Memory B cell (primary cell): ENCODE measurements at regions not wholly inside any gene's neighbourhood (a gene's known extent, or its start where the extent isn't known, plus 50 kb on each side); places are given as distances from the start of the nearest gene placed in this dataset.

ENCODE experiments used
- ATAC-seq: fragments of 150-1000 bp; cut with Tn5 transposase; 2 replicates; pipeline ENCODE4 v1.10.0; 2021; ENCODE audit warnings: low read depth, mild to moderate bottlenecking, moderate library complexity
- DNase-seq, 2 donors: peaks; one replicate each; pipeline ENCODE4 v3.0.0; 2022; ENCODE audit warnings: low spot score in 2 of 2
- H3K27ac Mint-ChIP-seq: one replicate; pipeline ENCODE4 v1.8.0; 2022; ENCODE audit warnings: mild to moderate bottlenecking, moderate library complexity, mixed read lengths
- H3K27me3 Mint-ChIP-seq: one replicate; pipeline ENCODE4 v1.8.0; 2022; ENCODE audit warnings: mixed read lengths
- H3K36me3 Mint-ChIP-seq: one replicate; pipeline ENCODE4 v1.8.0; 2022; ENCODE audit warnings: mild to moderate bottlenecking, mixed read lengths
- H3K4me1 Mint-ChIP-seq: one replicate; pipeline ENCODE4 v1.8.0; 2022; ENCODE audit warnings: mixed read lengths
- H3K4me3 Mint-ChIP-seq: one replicate; pipeline ENCODE4 v1.8.0; 2022; ENCODE audit warnings: mild to moderate bottlenecking, moderate library complexity, mixed read lengths
- H3K9me3 Mint-ChIP-seq: one replicate; pipeline ENCODE4 v1.8.0; 2022; ENCODE audit warnings: mixed read lengths

DNA sequence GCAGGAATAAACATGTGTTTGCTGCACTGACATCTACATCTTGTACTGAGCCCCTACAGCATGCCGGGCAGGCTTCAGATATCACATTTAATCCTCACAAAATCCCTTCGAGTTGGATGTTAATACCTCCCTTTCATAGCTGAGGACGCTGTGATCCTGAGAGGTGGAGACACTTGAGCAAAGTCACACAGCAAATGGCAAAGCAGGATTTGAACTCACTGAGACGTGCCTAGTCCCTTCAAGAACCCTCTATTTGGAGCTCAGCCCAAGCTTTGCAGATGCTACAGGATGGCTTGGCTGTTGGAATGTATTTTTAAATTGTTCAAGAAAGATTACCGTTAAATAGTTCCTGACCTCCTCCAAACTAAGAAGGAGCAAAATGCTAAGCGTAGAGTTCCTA is 64.6 kb upstream of the SLC6A6 start:
- H3K27ac Mint-ChIP-seq = no peak overlapping the region
- H3K4me1 Mint-ChIP-seq = peaks cover 2% of the 10 kb centered on the region
- peaks cover 10% of the 10 kb centered on the region for H3K27me3 Mint-ChIP-seq
- H3K36me3 Mint-ChIP-seq = no peaks in the 10 kb centered on the region
- no peaks in the 10 kb centered on the region for H3K9me3 Mint-ChIP-seq
- ATAC-seq (no peak), DNase-seq (no peak)
- no peak overlapping the region for H3K4me3 Mint-ChIP-seq

DNA sequence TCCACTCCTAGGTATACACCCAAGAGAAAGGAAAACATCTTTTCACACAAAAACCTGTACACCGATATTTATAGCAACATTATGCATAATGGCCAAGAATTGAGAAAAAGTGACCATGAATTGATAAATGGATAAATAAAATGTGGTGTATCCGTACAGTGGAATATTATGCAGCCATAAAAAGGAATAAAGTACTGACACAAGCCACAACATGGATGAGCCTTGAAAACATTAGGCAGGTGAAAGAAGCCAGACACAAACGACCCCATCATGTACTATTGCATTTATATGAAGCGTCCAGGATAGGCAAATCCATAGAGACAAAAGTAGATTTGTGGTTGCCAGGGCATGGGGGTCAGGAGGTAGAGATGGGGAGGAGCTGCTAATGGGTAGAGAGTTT is 64.2 kb upstream of the SLC6A6 start:
- Mint-ChIP-seq H3K36me3 (no peaks in the 10 kb centered on the region), H3K27me3 (peaks cover 10% of the 10 kb centered on the region), H3K4me1 (peaks cover 2% of the 10 kb centered on the region), H3K4me3 (no peak overlapping the region), H3K27ac (no peak overlapping the region), H3K9me3 (no peaks in the 10 kb centered on the region)
- no peak for DNase-seq
- ATAC-seq = no peak

DNA sequence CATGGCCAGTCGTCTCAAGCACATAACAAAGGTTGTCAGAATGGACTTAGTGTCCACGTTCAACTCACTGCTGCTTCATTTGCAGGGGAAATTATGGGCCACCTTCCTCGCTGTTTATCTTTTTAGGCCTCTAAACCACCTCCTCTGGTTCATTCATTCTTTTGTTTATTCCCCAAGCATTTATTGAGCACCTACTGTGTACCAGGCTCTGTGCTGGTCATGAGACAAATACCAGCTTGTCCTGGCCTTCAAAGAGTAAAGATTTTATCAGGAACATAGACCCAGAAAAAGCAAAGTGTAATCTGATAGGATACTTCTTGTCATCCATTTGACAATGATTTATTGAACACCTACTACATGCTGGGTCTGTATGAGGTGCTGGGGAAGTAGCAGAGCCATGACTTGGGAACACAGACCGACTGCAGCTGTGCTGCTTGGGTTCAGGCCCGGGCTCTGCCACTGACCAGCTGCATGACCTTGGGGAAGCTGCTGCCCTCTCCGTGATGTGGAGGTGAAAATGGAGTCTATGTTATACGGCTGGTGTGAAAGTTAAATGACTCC is 63.4 kb upstream of the SLC6A6 start:
- DNase-seq = no peak
- Mint-ChIP-seq H3K27me3 (peaks cover 14% of the 10 kb centered on the region), H3K36me3 (no peaks in the 10 kb centered on the region), H3K4me3 (no peak overlapping the region), H3K27ac (no peak overlapping the region), H3K9me3 (no peaks in the 10 kb centered on the region), H3K4me1 (peaks cover 2% of the 10 kb centered on the region)
- ATAC-seq = no peak

DNA sequence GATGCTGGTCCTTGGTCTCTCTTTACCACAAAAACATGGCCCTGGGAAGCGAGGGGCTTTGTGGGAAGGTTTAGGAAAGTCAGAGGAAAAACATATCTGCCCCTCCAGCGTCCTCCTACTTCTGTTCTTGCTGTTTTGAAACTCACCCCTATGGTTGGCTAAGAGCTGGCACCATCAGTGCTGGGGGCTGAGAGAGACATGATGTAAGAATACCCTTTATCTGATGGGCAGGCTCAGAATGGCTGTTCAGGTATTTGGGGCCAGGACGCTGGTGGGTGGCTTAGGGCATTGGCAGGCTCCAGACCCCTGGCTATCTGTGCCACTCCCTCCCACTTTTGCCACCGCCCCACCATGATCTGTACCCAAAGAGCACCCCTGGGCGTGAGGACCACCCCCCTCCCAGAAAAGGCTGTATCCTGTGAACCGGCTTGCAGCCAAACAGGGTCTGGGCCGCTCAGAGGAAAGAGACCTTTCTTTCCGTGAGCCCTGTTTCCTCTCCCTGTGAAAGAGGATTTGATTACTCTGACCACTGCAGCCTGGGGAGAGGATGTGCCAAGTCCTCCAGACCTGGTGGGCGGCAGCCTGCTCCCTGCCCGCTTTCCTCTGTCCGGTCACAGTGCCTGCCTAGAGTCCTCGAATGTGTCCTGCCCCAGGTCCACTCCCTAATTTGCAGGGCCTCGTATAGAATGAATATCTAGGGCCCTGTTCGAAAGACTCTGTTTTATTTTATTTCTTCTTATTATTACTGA is 61.3 kb upstream of the SLC6A6 start:
- Mint-ChIP-seq H3K9me3 (no peaks in the 10 kb centered on the region), H3K4me1 (peaks cover 2% of the 10 kb centered on the region), H3K27me3 (peaks cover 16% of the 10 kb centered on the region), H3K4me3 (no peak overlapping the region), H3K27ac (no peak overlapping the region), H3K36me3 (no peaks in the 10 kb centered on the region)
- ATAC-seq (no peak), DNase-seq (no peak)

DNA sequence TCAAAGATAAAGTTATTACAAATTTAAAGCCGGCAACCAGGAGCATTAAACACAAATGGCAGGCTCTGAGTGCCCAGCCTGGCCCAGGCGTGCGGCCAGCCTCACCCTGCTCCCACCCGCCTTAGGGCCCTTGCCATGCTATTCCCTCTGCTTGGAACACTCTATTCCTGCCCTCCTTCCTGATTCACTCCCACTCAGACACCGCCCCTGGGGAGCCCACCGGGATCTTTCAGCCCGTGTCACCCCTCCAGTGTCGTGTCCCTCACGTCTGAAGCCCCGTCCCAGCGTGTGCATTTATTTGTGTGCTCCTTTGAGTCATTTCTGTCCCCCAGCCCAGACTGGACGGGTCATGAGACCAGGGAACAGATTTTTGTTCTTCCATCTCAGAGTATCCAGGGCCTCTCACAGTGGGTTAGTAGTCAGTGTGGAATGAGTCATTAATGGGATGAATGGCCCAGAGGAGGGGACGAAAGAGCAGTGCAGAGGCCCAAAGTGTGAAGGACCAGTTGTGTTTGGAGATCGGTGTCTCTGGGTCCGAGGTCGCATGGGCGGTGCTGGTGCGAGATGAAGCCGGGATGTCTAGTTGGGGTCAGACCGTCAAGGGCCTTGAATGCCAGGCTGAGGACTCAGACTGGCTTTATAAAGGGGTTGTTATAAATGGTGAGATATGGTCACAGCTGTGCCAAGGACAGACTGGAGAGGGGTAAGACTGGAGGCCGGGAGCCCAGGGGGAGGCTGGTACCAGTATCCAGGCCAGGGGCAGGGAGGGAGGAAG is 58.9 kb upstream of the SLC6A6 start:
- peaks cover 4% of the 10 kb centered on the region for H3K4me1 Mint-ChIP-seq
- no peak overlapping the region for H3K27ac Mint-ChIP-seq
- H3K9me3 Mint-ChIP-seq = no peaks in the 10 kb centered on the region
- ATAC-seq = no peak
- H3K27me3 Mint-ChIP-seq = peaks cover 12% of the 10 kb centered on the region
- no peaks in the 10 kb centered on the region for H3K36me3 Mint-ChIP-seq
- DNase-seq = no peak
- no peak overlapping the region for H3K4me3 Mint-ChIP-seq

DNA sequence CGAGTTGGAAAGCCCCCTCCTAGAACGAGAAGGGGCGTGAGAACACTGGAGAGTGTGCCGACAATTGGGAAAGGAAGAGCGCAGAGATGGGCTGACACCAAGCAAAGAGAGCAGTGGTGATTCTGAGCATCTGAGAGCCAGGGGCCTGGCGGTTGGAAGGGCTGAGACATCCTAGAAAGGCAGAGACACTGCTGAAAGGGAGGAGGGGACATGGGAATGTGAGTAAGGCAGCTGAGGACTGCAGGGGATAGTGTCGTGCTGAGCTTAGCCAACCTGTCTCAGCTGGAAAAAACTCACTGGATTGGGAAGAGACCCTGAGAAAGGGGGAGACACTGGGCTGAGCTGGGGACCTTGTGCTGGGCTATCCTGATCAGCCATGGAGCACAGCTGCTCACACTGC is 58.1 kb upstream of the SLC6A6 start:
- no peaks in the 10 kb centered on the region for H3K36me3 Mint-ChIP-seq
- no peak overlapping the region for H3K4me3 Mint-ChIP-seq
- DNase-seq = no peak
- no peaks in the 10 kb centered on the region for H3K9me3 Mint-ChIP-seq
- H3K4me1 Mint-ChIP-seq = peaks cover 4% of the 10 kb centered on the region
- no peak overlapping the region for H3K27ac Mint-ChIP-seq
- no peak for ATAC-seq
- peaks cover 11% of the 10 kb centered on the region for H3K27me3 Mint-ChIP-seq

DNA sequence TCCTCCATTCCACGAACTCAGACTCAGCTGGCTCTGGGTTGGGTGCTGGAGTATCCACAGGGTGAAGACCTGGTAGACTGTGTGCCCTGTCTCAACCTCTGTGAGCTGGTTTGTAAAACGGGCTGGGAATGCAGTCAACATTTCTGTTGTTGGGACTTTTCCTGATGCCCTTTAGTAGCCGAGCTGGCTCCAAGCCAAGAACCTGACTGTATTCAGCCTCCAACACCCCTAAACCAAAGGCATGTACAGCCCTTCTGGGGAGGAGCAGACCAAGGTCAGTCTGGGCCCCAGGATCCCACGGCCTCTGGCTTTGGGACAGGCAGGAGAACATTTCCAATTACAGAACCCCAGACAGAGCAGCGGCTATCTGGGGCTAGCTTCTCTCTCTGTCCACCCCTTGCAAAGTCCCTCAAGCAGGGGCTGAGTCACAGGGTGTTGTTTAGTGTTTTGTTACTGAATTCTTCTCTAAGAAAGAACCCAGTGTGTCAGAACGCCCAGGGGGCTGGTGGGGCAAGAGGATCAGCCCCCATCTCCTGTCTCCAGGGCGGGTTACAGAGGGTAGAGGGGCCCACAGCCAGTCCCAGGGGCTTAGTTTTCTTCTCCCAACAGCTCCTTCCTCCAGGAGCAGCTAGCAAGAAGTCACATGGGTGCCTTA is 56.8 kb upstream of the SLC6A6 start:
- ATAC-seq (no peak), DNase-seq (no peak)
- H3K9me3 Mint-ChIP-seq = no peaks in the 10 kb centered on the region
- H3K4me3 Mint-ChIP-seq = no peak overlapping the region
- no peak overlapping the region for H3K27ac Mint-ChIP-seq
- peaks cover 2% of the 10 kb centered on the region for H3K4me1 Mint-ChIP-seq
- peaks cover 11% of the 10 kb centered on the region for H3K27me3 Mint-ChIP-seq
- H3K36me3 Mint-ChIP-seq = no peaks in the 10 kb centered on the region

DNA sequence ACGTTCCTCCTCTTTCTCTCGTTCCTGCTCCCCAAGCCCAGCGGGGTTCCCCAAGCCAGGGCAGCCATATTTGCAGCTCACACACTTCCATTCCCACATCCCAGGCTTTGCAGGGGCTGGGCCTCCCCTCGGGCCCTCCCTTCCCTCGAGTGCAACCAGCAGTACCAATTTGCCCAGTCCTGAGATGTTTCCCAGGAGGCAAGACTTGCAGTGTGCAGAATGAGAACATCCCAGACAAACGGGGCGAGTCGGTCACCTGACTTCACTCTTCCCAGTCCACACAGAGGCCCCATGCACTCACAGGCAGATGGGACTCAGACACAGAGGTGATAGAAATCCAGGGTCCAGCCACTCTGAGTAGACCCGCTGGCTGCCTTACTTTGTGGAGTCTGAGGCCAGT is 56.2 kb upstream of the SLC6A6 start:
- H3K27ac Mint-ChIP-seq = no peak overlapping the region
- ATAC-seq = no peak
- no peak overlapping the region for H3K4me3 Mint-ChIP-seq
- H3K27me3 Mint-ChIP-seq = peaks cover 11% of the 10 kb centered on the region
- no peak for DNase-seq
- H3K9me3 Mint-ChIP-seq = no peaks in the 10 kb centered on the region
- peaks cover 2% of the 10 kb centered on the region for H3K4me1 Mint-ChIP-seq
- no peaks in the 10 kb centered on the region for H3K36me3 Mint-ChIP-seq

DNA sequence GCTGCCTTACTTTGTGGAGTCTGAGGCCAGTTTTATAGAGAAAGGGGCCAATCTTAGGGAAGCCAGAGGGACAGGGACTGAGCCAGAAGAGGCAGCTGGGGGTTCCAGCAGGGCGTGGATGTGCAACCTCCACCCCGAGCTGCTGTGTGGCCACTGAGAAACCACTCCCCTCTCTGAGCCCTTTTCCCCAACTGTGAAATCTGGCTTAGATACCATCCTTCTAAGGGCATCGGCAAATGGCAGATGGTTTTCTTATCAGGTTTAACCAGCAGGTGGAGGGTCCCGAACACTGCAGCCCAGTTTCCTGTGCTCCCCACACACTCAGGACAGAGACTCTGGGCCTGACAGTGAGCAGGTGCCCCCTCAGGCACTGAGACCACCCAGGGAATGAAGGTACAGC is 55.8 kb upstream of the SLC6A6 start:
- DNase-seq = no peak
- Mint-ChIP-seq H3K4me3 (no peak overlapping the region), H3K27me3 (peaks cover 11% of the 10 kb centered on the region), H3K9me3 (no peaks in the 10 kb centered on the region), H3K36me3 (no peaks in the 10 kb centered on the region), H3K4me1 (peaks cover 2% of the 10 kb centered on the region), H3K27ac (peak overlapping the region; percentile 35)
- ATAC-seq = no peak

DNA sequence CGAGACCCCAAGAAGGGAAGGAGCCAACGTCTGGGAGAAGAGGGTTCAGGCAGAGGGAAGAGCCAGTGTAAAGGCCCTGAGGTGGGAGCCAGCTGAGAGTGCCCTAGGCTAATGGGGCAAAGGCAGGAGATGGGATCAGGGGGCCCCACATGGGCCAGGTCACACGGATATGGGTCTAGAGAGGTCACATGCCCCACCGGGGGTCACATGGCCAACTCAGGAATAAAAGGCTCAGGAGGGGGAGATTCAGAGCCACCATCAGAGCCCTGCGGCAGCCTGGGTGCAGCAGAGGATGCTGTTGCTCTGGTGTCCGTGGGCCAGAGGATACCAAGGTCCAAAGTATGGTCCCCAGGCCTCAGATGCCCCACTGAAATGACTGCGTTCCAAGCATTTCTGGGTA is 55.3 kb upstream of the SLC6A6 start:
- Mint-ChIP-seq H3K4me1 (peaks cover 6% of the 10 kb centered on the region), H3K27me3 (peaks cover 11% of the 10 kb centered on the region), H3K36me3 (no peaks in the 10 kb centered on the region), H3K4me3 (no peak overlapping the region), H3K9me3 (no peaks in the 10 kb centered on the region), H3K27ac (peak overlapping the region; percentile 35)
- DNase-seq (no peak), ATAC-seq (no peak)

DNA sequence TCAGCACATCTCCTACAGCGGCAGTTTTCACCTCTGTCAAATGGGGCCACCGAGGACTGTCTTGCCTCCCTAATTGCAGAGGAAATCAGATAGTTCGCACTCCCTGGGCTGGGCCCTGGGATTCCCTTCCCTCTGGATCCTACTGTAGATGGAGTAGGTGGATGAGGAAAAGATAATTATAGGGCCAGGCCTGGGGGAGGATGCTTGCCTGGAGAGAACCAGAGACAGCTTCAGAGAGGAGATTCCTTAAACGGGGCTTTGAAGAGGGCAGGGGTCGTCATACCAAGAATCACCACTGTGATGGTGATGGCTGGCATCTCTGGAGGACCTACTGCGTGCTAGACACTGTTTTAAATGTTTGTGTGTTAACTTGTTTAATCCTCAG is 50.8 kb upstream of the SLC6A6 start:
- Mint-ChIP-seq H3K27ac (no peak overlapping the region), H3K36me3 (no peaks in the 10 kb centered on the region), H3K4me1 (peaks cover 6% of the 10 kb centered on the region), H3K9me3 (no peaks in the 10 kb centered on the region), H3K27me3 (peaks cover 3% of the 10 kb centered on the region), H3K4me3 (no peak overlapping the region)
- ATAC-seq (no peak), DNase-seq (no peak)

DNA sequence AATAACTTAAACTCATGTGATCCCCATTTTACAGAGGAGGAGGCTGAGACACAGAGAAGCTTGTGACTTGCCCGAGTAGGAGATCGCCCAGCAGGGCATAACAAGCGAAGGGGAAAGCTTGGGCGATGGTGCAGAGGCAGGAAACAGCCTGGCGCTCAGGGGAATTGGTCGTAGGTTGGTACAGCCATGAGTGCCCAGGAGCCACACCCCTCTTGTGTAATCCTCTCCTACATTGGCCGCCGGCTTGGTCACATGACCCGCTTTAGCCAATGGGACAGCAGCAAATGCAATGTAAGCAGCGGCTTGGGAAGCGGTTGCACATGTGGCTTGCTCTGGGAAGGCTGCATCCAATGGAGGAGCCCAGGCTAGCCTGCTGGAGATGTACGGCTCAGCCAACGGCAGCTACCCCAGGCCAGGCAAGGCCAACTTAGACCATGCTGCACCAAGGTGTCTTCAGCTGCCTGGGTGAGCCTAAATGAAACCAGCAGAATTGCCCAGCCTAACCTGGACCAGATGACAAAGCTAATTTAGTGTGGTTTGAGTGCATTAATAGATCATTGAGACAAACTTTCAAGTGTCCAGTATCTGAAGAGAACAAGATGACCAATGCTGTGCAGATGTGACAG is 50.3 kb upstream of the SLC6A6 start:
- H3K27ac Mint-ChIP-seq = no peak overlapping the region
- H3K4me3 Mint-ChIP-seq = no peak overlapping the region
- peaks cover 3% of the 10 kb centered on the region for H3K27me3 Mint-ChIP-seq
- ATAC-seq = peak; percentile 60
- H3K4me1 Mint-ChIP-seq = peaks cover 4% of the 10 kb centered on the region
- H3K9me3 Mint-ChIP-seq = no peaks in the 10 kb centered on the region
- peak in 1 of 2 donors; percentile 5 for DNase-seq
- H3K36me3 Mint-ChIP-seq = no peaks in the 10 kb centered on the region
